ENCODE measurements at regions not wholly inside any gene's neighbourhood (a gene's known extent, or its start where the extent isn't known, plus 50 kb on each side); places are given as distances from the start of the nearest gene placed in this dataset.

DNA sequence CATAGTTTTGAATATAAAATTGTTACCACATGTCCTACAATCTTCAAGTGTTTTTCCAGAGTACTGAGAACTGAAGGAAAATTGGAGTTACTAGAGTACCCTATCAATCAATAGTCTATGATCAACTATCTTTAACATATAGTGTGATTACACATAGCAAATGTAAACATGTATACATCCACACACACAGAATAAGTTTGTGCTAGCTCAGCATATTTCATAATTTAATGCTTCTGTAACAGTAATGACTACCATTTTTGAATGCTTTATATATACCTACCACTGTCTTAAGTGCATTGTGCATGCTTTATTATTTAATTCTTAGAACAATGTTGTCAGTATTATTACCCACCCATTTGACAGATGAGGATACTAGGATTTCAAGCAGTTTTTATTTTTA lies 523.9 kb downstream of the HAO1 start:
- intact Hi-C loops (cut with micrococcal nuclease), result no loop called here
- ChIA-PET CTCF (no interaction called here), POLR2A (ENCODE audit: unreplicated experiment) (no interaction called here)
- no peak overlapping the region for H2BK15ac ChIP-seq (ENCODE audit: low read depth, low read length)
- no peak overlapping the region for H2AK5ac ChIP-seq (ENCODE audit: low read depth, low read length)
- H2BK20ac ChIP-seq (ENCODE audit: low read depth, low read length), result no peak overlapping the region
- H3K56ac ChIP-seq (ENCODE audit: extremely low read depth, insufficient read depth, low read length), result no peak overlapping the region
- DNase-seq, result no peak
- no peak overlapping the region for H3K27ac ChIP-seq (ENCODE audit: insufficient read depth, low read length)
- no peaks in the 10 kb centered on the region for H3K9me3 ChIP-seq (ENCODE audit: control insufficient read depth, insufficient read depth, low read length)
- H2AK9ac ChIP-seq (replicated peaks; ENCODE audit: low read depth, low read length, poor library complexity), result no peak overlapping the region
- ATAC-seq (ENCODE audit: low read depth), result no peak
- no peak overlapping the region for H2BK120ac ChIP-seq (ENCODE audit: low read depth, low read length)
- H3K9ac ChIP-seq (ENCODE audit: low read depth, low read length), result no peak overlapping the region
- no peak overlapping the region for H4K5ac ChIP-seq (ENCODE audit: low read depth, low read length)
- no peaks in the 10 kb centered on the region for H3K36me3 ChIP-seq (ENCODE audit: control insufficient read depth, insufficient read depth, low read length)
- no peak overlapping the region for H3K14ac ChIP-seq (replicated peaks; ENCODE audit: low read depth, low read length)
- H3K4me3 ChIP-seq (ENCODE audit: insufficient read depth, low read depth, low read length), result no peak overlapping the region
- H2BK5ac ChIP-seq (ENCODE audit: low read depth, low read length, poor library complexity, severe bottlenecking), result no peak overlapping the region
- no peaks in the 10 kb centered on the region for H3K9me1 ChIP-seq (ENCODE audit: insufficient read depth, low read length)
- H3K4me1 ChIP-seq (ENCODE audit: control insufficient read depth, insufficient read depth, low read length), result no peaks in the 10 kb centered on the region
- no peaks in the 10 kb centered on the region for H3K79me1 ChIP-seq (ENCODE audit: low read depth in 1 of 2, low read length in 2 of 2)
- no peaks in the 10 kb centered on the region for H3K27me3 ChIP-seq (ENCODE audit: control insufficient read depth, insufficient read depth, low read length)
- no peak overlapping the region for H4K8ac ChIP-seq (ENCODE audit: low read depth in 2 of 2, low read length in 2 of 2)
- no peak for TF ChIP-seq CHD1 (IDR thresholded peaks at IDR 0.05; ENCODE audit: low read depth, low read length)
- TF ChIP-seq MAFK (IDR thresholded peaks at IDR 0.05; ENCODE audit: low read depth, low read length), result peak; percentile 96
- H3K18ac ChIP-seq (ENCODE audit: low read depth, low read length), result no peak overlapping the region
- dilution Hi-C loops (cut with HindIII; ENCODE audit: low sequenced_read_pairs, unreplicated experiment), result no loop called here
- no peak overlapping the region for H3K23ac ChIP-seq (ENCODE audit: low read depth, low read length)
- H4K91ac ChIP-seq (ENCODE audit: insufficient read depth, low read depth, low read length), result no peak overlapping the region
- H2AFZ ChIP-seq (replicated peaks; ENCODE audit: low read length, poor library complexity), result no peak overlapping the region
- no peak overlapping the region for H3K4me2 ChIP-seq (ENCODE audit: low read depth, low read length)
- H3K4ac ChIP-seq (ENCODE audit: low read depth, low read length), result no peak overlapping the region
- BruUV-seq (replicated peaks), result no TSS peak
- in situ Hi-C loops (cut with MboI; ENCODE audit: low sequenced_read_pairs), result no loop called here
- H4K20me1 ChIP-seq (ENCODE audit: insufficient read depth, low read length), result no peaks in the 10 kb centered on the region
